Inflammatory macrophage treated with lipopolysaccharide for 1 hour (primary cell): ENCODE measurements at regions not wholly inside any gene's neighbourhood (a gene's known extent, or its start where the extent isn't known, plus 50 kb on each side); places are given as distances from the start of the nearest gene placed in this dataset.
"Not testable (repeated sequence)": the region's sequence is repeated elsewhere in the genome, so short reads cannot be mapped to it uniquely, and the experiment has no call there.

ENCODE experiments used
- DNase-seq, 2 donors: peaks; one replicate each; pipeline ENCODE4 v3.0.0-alpha.2; 2020 to 2022

DNA sequence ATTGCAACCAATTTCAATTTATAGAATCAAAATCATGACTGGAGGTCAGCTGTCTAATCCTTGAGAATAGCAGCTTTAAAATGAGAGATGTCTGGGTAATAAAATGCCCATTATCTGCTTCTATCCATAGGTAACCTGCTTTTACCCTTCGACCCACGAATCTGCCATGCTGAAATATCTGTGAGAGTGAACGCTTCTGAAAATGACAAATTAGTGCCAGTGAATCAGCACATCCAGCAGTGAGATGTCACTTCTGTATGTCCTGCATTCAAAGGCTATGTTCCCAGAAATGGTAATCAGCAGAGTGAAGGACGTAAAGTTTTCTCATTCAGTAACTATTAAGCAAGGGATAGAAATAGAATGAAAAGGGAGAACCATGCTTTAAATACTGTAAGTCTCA lies 532.4 kb upstream of the ITGA1 start:
- no peak for DNase-seq

GRCh38 chr5:52262844-52263243 lies 524.9 kb upstream of the ITGA1 start:
- no peak for DNase-seq

DNA sequence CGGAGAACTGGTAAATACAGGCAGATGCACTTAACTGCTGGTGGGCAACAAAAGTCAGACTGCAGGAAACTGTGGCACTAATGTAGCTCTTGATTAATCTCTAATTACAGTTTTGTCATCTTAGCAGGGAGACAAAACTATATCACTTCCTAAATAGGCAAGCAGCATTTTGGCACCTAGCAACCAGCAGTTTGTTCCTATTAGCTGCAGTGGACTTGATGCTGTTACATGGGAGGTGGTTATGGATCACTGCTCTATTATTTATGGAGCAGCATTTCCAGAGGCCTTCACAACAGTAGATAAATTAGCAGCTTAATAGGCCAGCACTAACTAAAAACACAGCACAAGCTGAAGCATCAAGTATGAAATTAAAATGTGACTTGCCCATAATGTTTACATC lies 518.3 kb upstream of the ITGA1 start:
- DNase-seq = no peak

DNA sequence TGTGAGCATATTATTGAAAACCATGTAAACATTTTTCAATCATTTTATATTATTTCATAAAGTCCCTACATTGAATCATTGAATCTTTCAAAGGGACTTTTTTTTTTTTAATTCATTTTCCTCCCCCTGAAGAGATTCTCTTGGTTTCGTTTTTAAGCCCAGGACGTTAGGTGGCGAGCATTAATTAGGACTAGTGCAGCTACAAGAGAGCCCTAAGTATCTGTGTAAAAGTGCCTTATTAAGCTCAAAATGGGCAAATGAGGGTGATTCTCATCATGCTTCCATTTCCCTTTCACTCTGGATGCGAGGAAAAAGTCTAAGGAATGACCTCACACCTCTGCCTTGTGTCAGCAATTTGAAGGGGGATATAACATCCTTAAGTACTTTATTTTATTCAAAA lies 517.9 kb upstream of the ITGA1 start:
- DNase-seq = no peak

DNA sequence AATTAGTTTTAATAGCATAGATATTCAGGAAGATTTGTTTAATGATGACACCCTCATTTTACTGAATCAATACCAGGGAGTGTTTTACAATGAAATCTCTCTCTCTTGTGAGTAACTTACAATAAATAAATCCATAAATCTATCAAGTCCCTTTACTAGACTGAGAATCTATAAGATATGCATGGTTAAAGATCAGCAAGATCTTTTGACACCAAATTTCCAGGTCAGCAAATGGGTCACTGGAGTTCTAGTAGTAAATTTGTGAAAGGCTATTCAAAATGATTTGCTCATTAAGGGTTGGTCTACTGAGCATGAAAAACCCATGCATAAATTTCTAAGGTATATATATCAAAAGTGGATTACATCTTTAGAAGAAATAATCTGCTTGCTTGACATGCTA lies 512.1 kb upstream of the ITGA1 start:
- no peak for DNase-seq

GRCh38 chr5:52277101-52277500 lies 510.6 kb upstream of the ITGA1 start:
- no peak for DNase-seq

GRCh38 chr5:52282647-52283046 lies 505.1 kb upstream of the ITGA1 start:
- DNase-seq = no peak

GRCh38 chr5:52283221-52283620 lies 504.5 kb upstream of the ITGA1 start:
- DNase-seq = no peak

- no peak for DNase-seq
Observed at GRCh38 chr5:52300703-52301372, 486.9 kb upstream of the ITGA1 start.

DNA sequence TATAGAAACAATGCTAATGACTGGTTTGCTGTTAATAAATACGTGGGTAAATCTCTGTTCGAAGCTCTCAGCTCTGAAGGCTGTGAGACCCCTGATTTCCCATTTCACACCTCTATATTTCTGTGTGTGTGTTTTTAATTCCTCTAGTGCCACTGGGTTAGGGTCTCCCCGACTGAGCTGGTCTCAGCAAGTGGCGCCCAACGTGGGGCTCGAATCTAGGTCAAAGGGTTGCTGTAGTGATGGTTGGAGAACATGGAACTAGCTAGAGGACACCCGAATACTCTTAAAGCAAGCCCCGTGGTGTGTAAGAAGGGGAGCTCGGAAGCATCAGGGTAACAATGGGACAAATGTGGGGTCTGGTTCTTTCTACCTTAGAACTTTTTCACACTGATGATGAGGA lies 482.9 kb upstream of the ITGA1 start:
- DNase-seq = not testable (repeated sequence)

DNA sequence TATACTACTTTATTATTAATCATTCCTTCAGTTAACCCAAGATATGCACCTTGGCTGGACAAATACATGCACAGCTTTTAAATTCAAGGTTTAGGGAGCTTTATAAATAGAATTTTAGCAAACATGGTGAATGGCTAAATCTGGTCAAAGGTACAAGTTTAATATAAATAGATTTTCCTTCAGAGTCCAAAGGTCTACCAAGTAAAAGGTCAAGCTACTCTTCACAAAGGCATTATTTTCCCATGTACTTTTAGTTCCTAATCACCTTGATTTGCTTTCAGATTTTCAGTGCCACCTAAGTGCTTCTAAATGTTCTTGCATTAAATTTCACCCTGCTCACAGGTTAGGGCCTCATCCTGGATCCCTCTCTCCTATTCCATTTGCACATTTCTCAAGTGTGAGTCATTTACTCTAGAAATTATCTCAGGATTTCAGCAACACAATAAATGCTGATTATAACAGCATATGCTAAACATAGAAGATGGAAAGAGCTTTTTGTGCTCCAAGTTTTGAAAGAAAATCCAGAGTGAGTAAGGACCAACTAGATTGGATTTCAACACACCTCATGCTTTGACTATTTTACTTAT lies 459.4 kb upstream of the ITGA1 start:
- no peak for DNase-seq

GRCh38 chr5:52331725-52332124 lies 456.0 kb upstream of the ITGA1 start:
- no peak for DNase-seq

- DNase-seq = no peak
Observed at GRCh38 chr5:52334367-52334766, 453.3 kb upstream of the ITGA1 start.

GRCh38 chr5:52339285-52339684 lies 448.4 kb upstream of the ITGA1 start:
- no peak for DNase-seq

- no peak for DNase-seq
Observed at GRCh38 chr5:52342361-52342760, 445.4 kb upstream of the ITGA1 start.

- no peak for DNase-seq
Observed at GRCh38 chr5:52356311-52356918, 431.3 kb upstream of the ITGA1 start.

DNA sequence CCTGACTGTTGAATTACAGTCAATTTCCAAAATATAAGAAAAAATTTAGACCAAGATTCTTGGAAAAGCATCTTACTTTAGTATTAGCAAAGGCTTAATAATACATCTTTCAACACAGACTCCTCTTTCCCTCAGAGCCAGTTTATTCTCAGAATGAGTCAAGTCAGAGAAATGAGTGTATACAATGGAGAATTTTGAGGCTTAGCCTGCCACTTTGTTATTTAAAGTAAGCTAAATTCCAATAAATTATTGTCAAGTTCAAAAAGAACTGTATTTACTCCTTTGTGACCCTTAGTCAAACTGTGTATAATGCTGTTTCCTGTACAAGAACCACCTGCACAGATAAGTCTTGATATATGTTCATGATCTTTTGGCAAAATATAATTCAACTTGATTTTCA lies 428.5 kb upstream of the ITGA1 start:
- no peak for DNase-seq

DNA sequence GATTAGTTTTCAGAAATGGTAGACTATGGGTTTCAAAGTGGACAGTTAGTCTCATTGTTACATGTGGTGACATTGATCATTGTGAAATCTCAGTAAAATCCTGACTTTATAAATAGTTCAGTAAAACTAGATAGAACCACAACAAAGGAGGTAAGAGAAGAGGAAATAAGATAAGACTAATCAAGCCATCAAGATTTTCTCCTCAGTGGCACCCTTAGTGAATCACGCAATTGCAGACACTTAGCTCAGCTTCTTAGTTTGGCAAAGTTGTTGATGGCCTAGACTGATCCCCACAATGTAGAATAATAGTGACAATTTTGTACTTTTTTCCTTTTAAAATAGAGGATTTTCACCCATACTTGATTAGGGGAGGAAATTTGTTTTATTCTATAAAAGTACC lies 426.7 kb upstream of the ITGA1 start:
- DNase-seq = no peak

DNA sequence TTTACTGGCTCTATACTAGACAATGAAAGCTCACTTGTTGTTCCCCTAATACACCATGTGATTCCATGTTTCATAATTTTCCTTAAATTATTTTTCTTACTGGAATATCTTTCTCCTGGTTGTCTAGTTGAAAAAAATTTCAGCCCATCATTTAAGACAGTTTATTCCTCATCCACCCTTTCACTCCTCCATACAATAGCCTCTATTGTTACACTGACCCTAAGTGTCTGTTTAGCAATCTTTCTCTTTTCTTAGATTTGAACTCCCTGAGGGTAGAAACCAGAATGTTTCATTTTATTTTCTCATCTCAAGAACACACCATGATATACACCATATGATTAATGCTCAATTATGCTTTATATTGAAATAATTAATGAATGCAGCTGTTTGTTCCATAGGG lies 413.4 kb upstream of the ITGA1 start:
- no peak for DNase-seq

DNA sequence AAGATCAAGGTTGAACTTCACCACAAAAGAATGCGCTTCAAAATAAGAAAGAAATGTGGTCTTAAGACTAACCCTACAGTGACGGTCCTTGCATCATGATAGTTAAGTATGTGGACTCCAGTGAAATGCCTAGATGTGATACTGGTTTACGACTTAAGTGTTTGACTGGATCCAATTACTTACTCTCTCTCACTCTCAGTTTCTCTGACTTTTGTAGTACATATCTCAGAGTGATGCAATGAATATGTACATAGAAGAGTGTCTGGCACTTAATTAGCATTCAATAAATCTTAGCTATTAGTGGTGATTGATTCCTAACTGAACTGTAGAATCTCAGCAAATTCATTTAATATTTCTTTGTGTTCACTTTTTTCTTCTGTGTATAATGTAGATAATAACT lies 411.7 kb upstream of the ITGA1 start:
- no peak for DNase-seq

DNA sequence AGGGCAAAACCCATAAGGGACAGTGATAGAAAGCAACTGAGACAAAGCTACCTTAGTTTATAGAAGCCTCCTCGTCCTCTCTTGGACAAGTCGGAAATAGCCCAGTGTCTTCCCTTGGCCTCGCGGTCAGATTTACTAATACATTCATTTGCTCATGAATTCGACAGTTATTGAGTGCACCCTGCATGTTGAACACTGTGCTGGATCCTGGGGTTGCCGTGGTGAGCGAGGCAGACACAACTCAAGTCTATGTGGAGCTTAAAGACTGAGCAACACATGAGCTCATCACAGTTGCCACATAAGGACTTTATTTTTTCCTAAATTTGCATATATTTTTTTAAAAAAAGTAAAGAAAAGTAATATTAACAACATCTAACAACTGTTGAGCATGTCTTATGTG lies 411.1 kb upstream of the ITGA1 start:
- no peak for DNase-seq

- no peak for DNase-seq
Observed at GRCh38 chr5:52378237-52378636, 409.5 kb upstream of the ITGA1 start.

GRCh38 chr5:52388349-52388748 lies 399.4 kb upstream of the ITGA1 start:
- no peak for DNase-seq

- DNase-seq = no peak
Observed at GRCh38 chr5:52392321-52392720, 395.4 kb upstream of the ITGA1 start.

DNA sequence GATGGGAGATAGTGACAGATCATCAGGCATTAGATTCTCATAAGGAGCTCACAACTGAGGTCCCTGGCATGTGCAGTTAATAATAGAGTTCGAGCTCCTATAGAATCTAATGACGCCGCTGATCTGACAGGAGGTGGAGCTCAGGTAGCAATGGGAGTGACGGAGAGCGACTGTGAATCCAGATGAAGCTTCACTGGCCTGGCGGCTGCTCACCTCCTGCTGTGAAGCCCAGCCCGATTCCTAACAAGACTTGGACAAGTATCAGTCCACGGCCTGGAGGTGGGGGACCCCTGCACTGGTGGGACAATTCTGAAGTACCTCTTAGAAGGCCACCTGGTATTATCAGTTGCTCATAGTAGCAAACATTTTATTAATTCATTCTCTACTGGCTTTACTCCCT lies 377.9 kb upstream of the ITGA1 start:
- DNase-seq = no peak
